ENCODE measurements at regions not wholly inside any gene's neighbourhood (a gene's known extent, or its start where the extent isn't known, plus 50 kb on each side); places are given as distances from the start of the nearest gene placed in this dataset.

- H2BK15ac ChIP-seq (ENCODE audit: low read depth, low read length), result no peak overlapping the region
- H3K4ac ChIP-seq (ENCODE audit: low read depth, low read length), result no peak overlapping the region
- H3K27ac ChIP-seq (ENCODE audit: insufficient read depth, low read length), result no peak overlapping the region
- dilution Hi-C loops (cut with HindIII; ENCODE audit: low sequenced_read_pairs, unreplicated experiment), result no loop called here
- H4K91ac ChIP-seq (ENCODE audit: insufficient read depth, low read depth, low read length), result no peak overlapping the region
- no peak overlapping the region for H4K8ac ChIP-seq (ENCODE audit: low read depth in 2 of 2, low read length in 2 of 2)
- H3K79me1 ChIP-seq (ENCODE audit: low read depth in 1 of 2, low read length in 2 of 2), result no peaks in the 10 kb centered on the region
- no peaks in the 10 kb centered on the region for H3K9me1 ChIP-seq (ENCODE audit: insufficient read depth, low read length)
- H3K9me3 ChIP-seq (ENCODE audit: control insufficient read depth, insufficient read depth, low read length), result no peaks in the 10 kb centered on the region
- H2AK9ac ChIP-seq (replicated peaks; ENCODE audit: low read depth, low read length, poor library complexity), result no peak overlapping the region
- H4K5ac ChIP-seq (ENCODE audit: low read depth, low read length), result no peak overlapping the region
- no peak overlapping the region for H2AFZ ChIP-seq (replicated peaks; ENCODE audit: low read length, poor library complexity)
- DNase-seq (no peak), ATAC-seq (ENCODE audit: low read depth) (no peak)
- TF ChIP-seq RFX5 (IDR thresholded peaks at IDR 0.05; ENCODE audit: low read depth, low read length) (no peak), BHLHE40 (IDR thresholded peaks at IDR 0.05; ENCODE audit: low read depth, low read length) (no peak), MAZ (IDR thresholded peaks at IDR 0.05; ENCODE audit: borderline replicate concordance, low read depth, low read length) (no peak), FOS (IDR thresholded peaks at IDR 0.05; ENCODE audit: low read depth, low read length) (no peak), CHD1 (IDR thresholded peaks at IDR 0.05; ENCODE audit: low read depth, low read length) (no peak), USF2 (IDR thresholded peaks at IDR 0.05; ENCODE audit: low read depth, low read length) (no peak), RCOR1 (IDR thresholded peaks at IDR 0.05; ENCODE audit: insufficient replicate concordance, low read length) (no peak), POLR2A (IDR thresholded peaks at IDR 0.05; ENCODE audit: low read depth, low read length) (no peak), MAFK (IDR thresholded peaks at IDR 0.05; ENCODE audit: low read depth, low read length) (no peak), SMC3 (IDR thresholded peaks at IDR 0.05; ENCODE audit: low read depth, low read length) (no peak)
- TF ChIP-seq, protein P1, sequence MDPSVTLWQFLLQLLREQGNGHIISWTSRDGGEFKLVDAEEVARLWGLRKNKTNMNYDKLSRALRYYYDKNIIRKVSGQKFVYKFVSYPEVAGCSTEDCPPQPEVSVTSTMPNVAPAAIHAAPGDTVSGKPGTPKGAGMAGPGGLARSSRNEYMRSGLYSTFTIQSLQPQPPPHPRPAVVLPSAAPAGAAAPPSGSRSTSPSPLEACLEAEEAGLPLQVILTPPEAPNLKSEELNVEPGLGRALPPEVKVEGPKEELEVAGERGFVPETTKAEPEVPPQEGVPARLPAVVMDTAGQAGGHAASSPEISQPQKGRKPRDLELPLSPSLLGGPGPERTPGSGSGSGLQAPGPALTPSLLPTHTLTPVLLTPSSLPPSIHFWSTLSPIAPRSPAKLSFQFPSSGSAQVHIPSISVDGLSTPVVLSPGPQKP (IDR thresholded peaks at IDR 0.05; ENCODE audit: borderline replicate concordance, low read depth, low read length), result no peak
- TF ChIP-seq, protein P2, sequence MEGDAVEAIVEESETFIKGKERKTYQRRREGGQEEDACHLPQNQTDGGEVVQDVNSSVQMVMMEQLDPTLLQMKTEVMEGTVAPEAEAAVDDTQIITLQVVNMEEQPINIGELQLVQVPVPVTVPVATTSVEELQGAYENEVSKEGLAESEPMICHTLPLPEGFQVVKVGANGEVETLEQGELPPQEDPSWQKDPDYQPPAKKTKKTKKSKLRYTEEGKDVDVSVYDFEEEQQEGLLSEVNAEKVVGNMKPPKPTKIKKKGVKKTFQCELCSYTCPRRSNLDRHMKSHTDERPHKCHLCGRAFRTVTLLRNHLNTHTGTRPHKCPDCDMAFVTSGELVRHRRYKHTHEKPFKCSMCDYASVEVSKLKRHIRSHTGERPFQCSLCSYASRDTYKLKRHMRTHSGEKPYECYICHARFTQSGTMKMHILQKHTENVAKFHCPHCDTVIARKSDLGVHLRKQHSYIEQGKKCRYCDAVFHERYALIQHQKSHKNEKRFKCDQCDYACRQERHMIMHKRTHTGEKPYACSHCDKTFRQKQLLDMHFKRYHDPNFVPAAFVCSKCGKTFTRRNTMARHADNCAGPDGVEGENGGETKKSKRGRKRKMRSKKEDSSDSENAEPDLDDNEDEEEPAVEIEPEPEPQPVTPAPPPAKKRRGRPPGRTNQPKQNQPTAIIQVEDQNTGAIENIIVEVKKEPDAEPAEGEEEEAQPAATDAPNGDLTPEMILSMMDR (conservative IDR thresholded peaks at IDR 0.05; ENCODE audit: low read depth, low read length), result no peak
- in situ Hi-C loops (cut with MboI; ENCODE audit: low sequenced_read_pairs), result no loop called here
- WGBS, 2 experiments (ENCODE audit: extremely low coverage in 2 of 2, insufficient read length in 1 of 2), result no CpG with 5 or more reads among the region's 3 CpGs
- H3K56ac ChIP-seq (ENCODE audit: extremely low read depth, insufficient read depth, low read length), result no peak overlapping the region
- H3K4me3 ChIP-seq (ENCODE audit: insufficient read depth, low read depth, low read length), result no peak overlapping the region
- no peak overlapping the region for H3K18ac ChIP-seq (ENCODE audit: low read depth, low read length)
- no TSS peak for BruUV-seq (replicated peaks)
- no peaks in the 10 kb centered on the region for H3K36me3 ChIP-seq (ENCODE audit: control insufficient read depth, insufficient read depth, low read length)
- ChIA-PET POLR2A (ENCODE audit: unreplicated experiment) (no interaction called here), CTCF (no interaction called here)
- H3K27me3 ChIP-seq (ENCODE audit: control insufficient read depth, insufficient read depth, low read length), result no peaks in the 10 kb centered on the region
- H3K4me1 ChIP-seq (ENCODE audit: control insufficient read depth, insufficient read depth, low read length), result no peaks in the 10 kb centered on the region
- H2AK5ac ChIP-seq (ENCODE audit: low read depth, low read length), result no peak overlapping the region
- no peak overlapping the region for H3K4me2 ChIP-seq (ENCODE audit: low read depth, low read length)
- no peak overlapping the region for H2BK5ac ChIP-seq (ENCODE audit: low read depth, low read length, poor library complexity, severe bottlenecking)
- H3K23ac ChIP-seq (ENCODE audit: low read depth, low read length), result no peak overlapping the region
- H3K9ac ChIP-seq (ENCODE audit: low read depth, low read length), result no peak overlapping the region
- H3K14ac ChIP-seq (replicated peaks; ENCODE audit: low read depth, low read length), result no peak overlapping the region
- H2BK120ac ChIP-seq (ENCODE audit: low read depth, low read length), result no peak overlapping the region
- no peak overlapping the region for H2BK20ac ChIP-seq (ENCODE audit: low read depth, low read length)
- no peaks in the 10 kb centered on the region for H4K20me1 ChIP-seq (ENCODE audit: insufficient read depth, low read length)
- intact Hi-C loops (cut with micrococcal nuclease), result no loop called here
Observed at GRCh38 chr11:80937842-80938241, 1497.0 kb upstream of the TENM4 start.
